GM21381 (cell line): ENCODE measurements at regions not wholly inside any gene's neighbourhood (a gene's known extent, or its start where the extent isn't known, plus 50 kb on each side); places are given as distances from the start of the nearest gene placed in this dataset.
"Not testable (repeated sequence)": the region's sequence is repeated elsewhere in the genome, so short reads cannot be mapped to it uniquely, and the experiment has no call there.

Experiments
- ATAC-seq: cut with Tn5 transposase; IDR thresholded peaks from one replicate; pipeline ENCODE4 v1.9.1; 2021; ENCODE audit warnings: mild to moderate bottlenecking, moderate library complexity; ENCODE audit not compliant: unreplicated experiment

DNA sequence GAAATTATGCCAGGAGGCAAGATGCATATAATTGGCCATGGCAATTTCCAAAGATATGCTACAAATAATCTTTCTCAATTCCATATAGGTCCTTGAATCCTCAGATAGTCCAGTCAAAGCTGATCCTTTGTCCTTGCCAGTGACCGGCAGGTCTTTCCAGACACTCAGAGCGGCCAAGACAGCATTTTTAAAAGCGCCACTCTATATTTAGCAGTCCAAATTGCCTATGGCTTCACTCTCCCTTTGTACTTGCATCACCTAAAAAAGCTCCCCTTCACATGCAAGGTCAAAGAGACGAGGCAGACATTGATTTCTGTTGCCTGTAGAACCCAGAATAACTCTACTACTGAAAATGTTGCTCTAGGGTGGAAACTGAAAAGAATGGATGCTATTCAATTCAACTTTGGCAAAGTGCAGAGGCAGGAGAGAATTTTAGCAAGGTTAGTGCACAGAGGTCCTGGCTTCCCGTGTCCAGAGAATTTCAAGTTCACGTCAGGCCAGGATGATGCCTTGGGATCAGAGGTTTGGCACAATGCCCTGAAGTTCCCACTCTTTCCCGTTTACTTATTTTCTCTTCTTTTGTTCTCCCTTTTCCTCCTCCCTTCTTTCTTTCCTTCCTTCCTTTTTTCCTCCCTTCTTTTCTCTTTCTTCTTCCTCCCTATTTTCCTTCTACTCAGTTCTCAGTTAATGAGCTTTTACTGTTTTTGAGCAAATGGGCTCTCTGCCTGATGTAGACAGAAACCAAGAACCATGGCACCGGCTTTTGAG lies 108.5 kb downstream of the KCNK1 start:
- ATAC-seq = no peak

DNA sequence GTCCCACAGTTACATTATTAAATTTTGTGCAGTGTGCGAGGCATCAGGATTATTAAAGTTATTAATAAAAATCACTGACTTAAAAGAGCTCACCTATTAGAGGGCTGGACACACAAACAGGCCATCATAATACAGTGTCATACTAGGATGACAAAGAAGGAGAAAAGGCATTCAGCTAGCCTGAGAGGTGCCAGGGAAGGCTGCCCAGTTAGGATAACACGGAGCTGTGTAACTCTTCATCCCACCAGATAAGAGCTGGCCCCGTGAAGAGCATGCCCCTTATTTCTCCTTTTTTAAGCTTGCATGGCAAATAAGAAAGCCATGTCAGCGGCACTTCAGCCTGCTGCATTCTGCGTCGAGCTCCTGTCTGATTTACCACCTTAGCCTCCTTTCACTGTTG lies 109.5 kb downstream of the KCNK1 start:
- no peak for ATAC-seq

- not testable (repeated sequence) for ATAC-seq
Observed at GRCh38 chr1:233724131-233724631, 110.3 kb downstream of the KCNK1 start.

DNA sequence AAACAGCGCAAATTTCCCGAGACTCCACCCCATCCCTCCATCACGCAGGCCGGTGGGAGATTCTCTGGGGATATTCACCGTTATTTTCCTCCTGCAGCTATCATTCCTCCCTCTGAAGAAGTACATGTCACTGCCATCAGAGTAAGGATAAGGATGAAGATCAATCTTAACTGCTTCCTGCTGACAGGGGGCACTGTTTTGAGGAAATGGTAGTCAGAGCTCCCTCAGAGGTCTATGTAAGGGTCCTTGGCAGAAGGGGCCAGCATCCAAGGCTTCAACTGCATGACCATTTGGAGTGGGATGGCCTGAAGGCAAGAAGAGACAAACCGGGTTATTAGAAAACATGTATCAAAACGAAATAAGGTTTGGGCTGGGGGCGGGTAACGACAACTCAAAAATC lies 111.5 kb downstream of the KCNK1 start:
- no peak for ATAC-seq

DNA sequence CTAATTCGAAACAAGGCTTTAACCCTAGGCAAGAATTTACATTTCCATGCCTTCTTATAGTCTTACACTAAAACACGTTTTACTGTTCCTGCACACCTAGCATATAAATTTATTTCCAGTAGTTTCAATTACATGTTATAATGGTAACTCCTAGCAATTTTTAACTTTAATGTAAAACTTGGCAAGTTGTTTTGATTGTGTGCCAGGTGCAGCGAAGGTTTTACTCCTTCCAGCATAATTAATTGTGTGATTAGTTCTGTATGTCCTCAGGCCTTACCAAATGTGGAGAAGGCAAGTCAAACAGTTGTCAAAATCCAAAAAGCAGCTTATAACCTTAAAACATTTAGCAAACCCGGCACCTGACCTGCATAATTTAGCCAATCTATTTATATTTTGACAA lies 114.8 kb downstream of the KCNK1 start:
- no peak for ATAC-seq

- ATAC-seq = no peak
Observed at GRCh38 chr1:233730380-233730779, 116.5 kb downstream of the KCNK1 start.

DNA sequence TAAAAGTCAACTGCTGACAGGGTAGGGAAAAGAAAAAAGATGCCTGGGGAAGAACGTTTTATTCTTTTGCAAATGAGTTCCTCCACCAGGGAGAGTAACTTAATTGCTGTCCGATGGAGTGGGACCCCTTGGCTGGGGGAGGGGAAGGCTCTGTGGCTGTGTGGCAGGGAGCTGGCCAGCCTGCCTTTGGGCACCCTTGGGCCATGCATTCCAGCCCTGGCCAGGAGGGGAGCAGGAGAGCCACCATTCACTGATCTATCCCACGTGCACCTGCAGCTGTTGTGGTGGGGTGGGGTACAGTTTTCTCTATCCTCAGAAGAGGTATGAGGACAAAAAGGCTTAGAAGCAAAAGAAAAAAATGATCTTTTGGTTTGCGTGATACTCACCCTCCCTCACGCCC lies 116.9 kb downstream of the KCNK1 start:
- ATAC-seq = no peak

- no peak for ATAC-seq
Observed at GRCh38 chr1:233732206-233732605, 118.3 kb downstream of the KCNK1 start.

DNA sequence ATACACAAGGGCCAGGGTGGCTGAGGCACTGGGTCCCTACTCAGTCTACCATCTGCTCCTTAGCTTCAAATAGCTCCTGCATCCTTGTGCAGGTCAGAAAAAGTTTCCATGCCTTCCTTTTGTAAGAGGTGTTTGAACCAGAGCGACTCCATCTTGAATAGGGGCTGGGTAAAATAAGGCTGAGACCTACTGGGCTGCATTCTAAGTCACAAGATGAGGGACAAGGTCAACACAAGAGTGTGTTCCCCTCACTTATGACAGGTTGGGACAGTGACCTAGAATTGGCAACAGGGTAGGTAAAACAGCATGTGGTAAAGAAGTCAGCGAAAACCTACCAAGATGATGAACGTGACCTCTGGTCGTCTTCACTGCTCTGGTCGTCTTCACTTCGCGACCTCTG lies 120.5 kb downstream of the KCNK1 start:
- ATAC-seq = no peak

DNA sequence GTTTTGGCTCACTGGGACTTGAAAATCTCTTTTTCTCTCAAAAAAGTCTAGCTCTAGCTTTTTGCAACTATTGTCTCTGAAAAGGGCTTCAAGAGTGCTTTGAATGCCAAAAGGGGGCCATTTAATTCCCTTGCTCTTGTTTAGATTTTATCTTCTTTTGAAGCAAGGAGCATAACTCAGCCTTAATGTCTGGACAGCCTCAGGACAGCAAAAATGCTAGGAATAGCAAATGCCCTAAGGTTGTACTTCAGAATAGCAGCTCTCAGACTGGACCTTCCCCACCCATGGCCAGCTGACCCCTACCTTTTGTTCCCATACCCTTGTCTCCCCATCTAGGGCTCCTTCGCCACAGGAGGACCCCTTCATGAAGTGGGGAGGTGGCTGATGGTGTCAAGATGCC lies 121.4 kb downstream of the KCNK1 start:
- no peak for ATAC-seq

GRCh38 chr1:233735847-233736246 lies 121.9 kb downstream of the KCNK1 start:
- no peak for ATAC-seq

DNA sequence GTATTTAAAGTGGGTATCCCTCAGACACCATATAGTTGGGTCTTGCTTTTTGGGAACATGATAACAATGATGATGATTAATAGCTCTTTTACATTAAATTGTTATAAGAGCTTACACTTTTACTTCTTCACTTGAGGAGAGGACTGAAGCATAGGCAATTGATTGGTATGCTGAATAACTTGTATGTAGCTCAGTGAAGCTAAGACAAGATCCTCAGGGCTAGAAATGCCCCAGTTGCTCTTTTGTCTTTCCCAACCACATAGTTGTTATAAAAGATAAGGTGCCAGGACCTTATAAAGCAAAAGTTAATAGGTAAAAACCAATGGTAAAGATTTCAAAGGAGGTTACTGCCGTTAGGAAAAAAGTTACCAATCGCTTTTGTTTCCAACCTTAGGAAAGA lies 123.4 kb downstream of the KCNK1 start:
- ATAC-seq = no peak

DNA sequence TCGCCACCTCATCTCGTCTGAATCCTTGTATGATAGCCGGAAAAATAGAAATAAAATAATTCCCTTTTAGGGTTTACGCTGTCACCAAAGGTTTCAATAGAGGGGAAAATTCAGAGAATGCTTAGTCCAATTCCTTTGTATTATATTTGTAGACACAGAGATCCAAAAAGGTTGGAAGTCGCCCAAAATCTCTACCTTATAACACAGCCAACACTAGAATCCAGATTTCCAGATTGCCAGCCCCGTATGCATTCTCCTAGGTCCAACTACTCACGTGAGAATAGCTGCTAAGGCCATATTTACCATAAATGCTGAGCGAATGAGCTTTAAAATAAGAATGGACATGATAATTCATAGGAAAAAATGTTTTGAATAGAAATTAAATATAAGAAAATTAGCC lies 124.5 kb downstream of the KCNK1 start:
- no peak for ATAC-seq

DNA sequence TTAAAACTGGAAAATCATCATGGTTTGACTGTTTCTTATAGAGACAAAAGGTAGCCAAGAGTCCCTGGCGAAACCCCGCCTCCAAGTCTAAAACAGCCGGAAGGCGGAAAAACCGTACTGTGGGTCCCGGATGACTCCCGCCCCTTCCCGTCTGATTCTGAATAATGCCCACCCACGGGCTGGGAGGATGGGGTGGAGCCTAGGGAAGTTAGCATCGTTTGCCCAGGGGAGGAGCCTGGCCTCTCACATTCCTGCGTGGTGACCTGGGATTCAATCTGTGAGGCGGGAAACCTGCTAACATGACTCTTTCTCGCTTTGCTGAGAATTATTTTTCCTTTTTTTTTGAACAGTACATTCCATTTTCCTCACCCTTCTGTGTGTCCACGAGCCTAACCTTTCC lies 124.9 kb downstream of the KCNK1 start:
- no peak for ATAC-seq

DNA sequence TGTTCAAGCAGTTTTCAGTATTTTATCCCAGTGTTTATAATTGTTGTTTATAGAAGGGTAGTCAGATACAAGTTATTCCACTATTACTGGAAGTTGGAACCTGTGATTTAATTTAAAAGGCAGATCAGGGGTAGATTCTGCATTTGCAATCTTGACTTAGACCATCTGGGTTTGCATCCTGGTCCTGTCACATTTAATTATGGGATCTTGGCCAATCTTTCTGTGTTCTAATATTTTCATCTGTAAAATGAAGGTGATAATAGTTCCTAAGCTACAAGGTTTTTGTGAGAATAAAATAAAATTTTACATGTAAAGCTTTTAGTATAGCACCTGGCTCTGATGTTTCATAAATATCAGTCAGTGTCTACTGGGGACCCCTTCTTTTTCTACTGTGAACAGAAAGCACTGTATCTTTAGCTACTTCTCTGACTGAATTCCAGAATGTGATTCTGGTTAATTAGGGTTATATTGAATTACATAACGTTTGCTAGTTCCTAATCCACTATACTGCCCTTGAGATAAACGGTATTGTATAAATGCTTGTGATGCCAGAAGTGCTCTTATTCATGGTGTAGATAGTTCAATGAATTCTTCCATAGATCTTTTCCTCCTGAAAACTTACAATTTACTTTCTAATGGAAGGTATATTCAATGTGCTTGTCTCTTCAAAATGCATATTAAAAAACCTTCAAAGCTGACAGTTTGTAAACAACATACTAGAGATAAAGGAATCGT lies 131.0 kb downstream of the KCNK1 start:
- ATAC-seq = no peak

- ATAC-seq = no peak
Observed at GRCh38 chr1:233750139-233750538, 136.2 kb downstream of the KCNK1 start.

- no peak for ATAC-seq
Observed at GRCh38 chr1:233759665-233760064, 144.8 kb upstream of the SLC35F3 start.

GRCh38 chr1:233764304-233764703 lies 140.2 kb upstream of the SLC35F3 start:
- ATAC-seq = not testable (repeated sequence)

DNA sequence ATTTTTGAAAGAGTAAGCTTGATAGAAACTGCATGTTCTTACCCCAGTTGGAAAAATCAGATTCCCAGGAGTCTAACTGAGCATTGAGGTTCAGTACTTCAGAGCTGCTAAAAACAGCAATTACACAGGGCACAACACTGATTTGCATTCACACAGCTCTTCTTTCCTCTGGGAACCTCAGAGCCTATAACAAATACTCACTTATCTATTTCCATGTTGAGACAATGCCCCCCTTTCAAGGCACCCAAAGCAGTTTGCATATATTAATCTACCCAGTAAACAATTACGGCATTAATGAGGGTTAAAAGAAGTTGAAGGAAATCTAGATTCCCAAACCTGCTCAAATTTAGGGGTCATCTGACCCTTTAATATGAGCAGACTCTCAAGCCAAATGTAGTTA lies 126.9 kb upstream of the SLC35F3 start:
- ATAC-seq = no peak

- ATAC-seq = no peak
Observed at GRCh38 chr1:233780049-233780448, 124.4 kb upstream of the SLC35F3 start.

DNA sequence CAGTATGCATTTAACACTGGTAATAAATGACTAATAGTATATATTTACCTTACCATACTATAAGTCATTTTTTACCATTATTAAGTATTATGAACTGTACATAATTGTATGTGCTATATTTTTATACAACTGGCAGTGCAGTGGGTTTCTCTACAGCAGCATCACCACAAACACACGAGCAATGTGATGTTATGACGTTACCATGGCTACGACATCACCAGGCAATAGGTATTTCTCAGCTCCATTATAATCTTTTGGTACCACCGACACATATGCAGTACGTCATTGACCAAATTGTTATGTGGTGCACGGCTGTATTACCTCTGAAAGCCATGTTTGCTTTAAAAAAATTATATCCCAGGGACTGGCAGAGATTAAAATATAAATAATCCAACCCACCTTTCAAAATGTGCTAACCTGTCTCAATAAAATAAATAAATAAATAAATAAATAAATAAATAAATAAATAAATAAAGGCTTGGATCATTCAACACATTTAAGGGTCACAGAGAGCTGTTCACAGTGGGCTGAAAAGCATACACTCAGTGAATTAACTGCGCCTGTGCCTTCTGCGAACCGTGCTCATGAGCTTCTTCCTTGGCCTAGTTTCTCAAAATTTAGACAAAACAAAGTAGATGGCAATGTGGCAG lies 121.4 kb upstream of the SLC35F3 start:
- no peak for ATAC-seq

GRCh38 chr1:233787599-233787998 lies 116.9 kb upstream of the SLC35F3 start:
- ATAC-seq = no peak
